SU-DHL-6 (cell line): ENCODE measurements at regions not wholly inside any gene's neighbourhood (a gene's known extent, or its start where the extent isn't known, plus 50 kb on each side); places are given as distances from the start of the nearest gene placed in this dataset.

Experiments used
- EZH2phosphoT487 ChIP-seq: fragments of 200-600 bp; sonication (generic), shearing (Covaris generic); conservative IDR thresholded peaks from 2 replicates; pipeline ENCODE4 v1.6.1; 2018; ENCODE audit warnings: mild to moderate bottlenecking, antibody characterized with exemption, low read length, moderate library complexity, mixed read lengths
- TF ChIP-seq, protein P1 (sequence below): fragments of 200-600 bp; sonication (generic); IDR thresholded peaks from one replicate; pipeline ENCODE4 v1.5.1; 2017; ENCODE audit warnings: antibody characterized with exemption, mild to moderate bottlenecking, low read length, moderate library complexity; ENCODE audit not compliant: insufficient read depth, poor library complexity, severe bottlenecking

DNA sequence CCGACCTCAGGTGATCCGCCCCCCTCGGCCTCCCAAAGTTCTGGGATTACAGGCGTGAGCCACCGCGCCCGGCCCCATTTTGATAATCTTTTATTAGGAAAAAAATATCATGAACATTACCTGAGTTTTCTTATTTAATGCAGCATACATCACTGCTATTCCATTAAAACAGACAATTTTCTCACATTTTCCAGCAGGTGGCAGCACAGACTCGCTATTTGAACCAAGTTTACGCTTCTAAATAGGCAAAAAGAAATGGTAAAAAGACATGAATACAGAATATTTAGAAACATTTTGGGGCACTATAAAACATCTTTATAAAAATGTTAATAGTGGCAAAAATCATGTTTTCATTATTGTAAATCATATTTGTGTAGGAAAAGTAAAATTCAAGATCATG is 903.1 kb downstream of the SLITRK6 start:
- TF ChIP-seq, protein P1, sequence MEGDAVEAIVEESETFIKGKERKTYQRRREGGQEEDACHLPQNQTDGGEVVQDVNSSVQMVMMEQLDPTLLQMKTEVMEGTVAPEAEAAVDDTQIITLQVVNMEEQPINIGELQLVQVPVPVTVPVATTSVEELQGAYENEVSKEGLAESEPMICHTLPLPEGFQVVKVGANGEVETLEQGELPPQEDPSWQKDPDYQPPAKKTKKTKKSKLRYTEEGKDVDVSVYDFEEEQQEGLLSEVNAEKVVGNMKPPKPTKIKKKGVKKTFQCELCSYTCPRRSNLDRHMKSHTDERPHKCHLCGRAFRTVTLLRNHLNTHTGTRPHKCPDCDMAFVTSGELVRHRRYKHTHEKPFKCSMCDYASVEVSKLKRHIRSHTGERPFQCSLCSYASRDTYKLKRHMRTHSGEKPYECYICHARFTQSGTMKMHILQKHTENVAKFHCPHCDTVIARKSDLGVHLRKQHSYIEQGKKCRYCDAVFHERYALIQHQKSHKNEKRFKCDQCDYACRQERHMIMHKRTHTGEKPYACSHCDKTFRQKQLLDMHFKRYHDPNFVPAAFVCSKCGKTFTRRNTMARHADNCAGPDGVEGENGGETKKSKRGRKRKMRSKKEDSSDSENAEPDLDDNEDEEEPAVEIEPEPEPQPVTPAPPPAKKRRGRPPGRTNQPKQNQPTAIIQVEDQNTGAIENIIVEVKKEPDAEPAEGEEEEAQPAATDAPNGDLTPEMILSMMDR = peak; percentile 49
- no peak for TF ChIP-seq EZH2phosphoT487
